ENCODE measurements at regions not wholly inside any gene's neighbourhood (a gene's known extent, or its start where the extent isn't known, plus 50 kb on each side); places are given as distances from the start of the nearest gene placed in this dataset.

GRCh38 chr21:16834791-16835190, 678.1 kb upstream of the CXADR start:
- no peak for DNase-seq (ENCODE audit: low read depth in 2 of 2)

DNA sequence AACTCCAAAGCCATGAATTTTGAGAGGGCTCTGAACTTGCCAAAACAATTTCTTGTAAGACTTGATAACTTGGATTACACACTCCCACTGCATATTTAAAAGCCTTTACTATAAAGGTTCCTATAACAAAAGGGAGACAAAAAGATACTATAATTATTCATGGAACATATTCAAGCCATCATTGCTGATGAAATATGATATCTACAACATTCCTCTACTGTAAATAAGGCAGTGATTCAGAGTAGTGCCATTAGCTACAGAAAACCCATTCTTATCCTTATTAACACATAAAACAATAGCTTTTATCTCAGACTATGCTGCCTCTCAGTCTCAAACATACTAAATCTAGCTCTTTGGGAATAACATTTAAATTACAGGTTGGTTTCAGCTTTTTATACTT, 675.5 kb upstream of the CXADR start:
- DNase-seq (ENCODE audit: low read depth in 2 of 2): no peak

GRCh38 chr21:16837721-16838120, 675.1 kb upstream of the CXADR start:
- DNase-seq (ENCODE audit: low read depth in 2 of 2): no peak

GRCh38 chr21:16838331-16838730, 674.5 kb upstream of the CXADR start:
- no peak for DNase-seq (ENCODE audit: low read depth in 2 of 2)

GRCh38 chr21:16840538-16840937, 672.3 kb upstream of the CXADR start:
- no peak for DNase-seq (ENCODE audit: low read depth in 2 of 2)

DNA sequence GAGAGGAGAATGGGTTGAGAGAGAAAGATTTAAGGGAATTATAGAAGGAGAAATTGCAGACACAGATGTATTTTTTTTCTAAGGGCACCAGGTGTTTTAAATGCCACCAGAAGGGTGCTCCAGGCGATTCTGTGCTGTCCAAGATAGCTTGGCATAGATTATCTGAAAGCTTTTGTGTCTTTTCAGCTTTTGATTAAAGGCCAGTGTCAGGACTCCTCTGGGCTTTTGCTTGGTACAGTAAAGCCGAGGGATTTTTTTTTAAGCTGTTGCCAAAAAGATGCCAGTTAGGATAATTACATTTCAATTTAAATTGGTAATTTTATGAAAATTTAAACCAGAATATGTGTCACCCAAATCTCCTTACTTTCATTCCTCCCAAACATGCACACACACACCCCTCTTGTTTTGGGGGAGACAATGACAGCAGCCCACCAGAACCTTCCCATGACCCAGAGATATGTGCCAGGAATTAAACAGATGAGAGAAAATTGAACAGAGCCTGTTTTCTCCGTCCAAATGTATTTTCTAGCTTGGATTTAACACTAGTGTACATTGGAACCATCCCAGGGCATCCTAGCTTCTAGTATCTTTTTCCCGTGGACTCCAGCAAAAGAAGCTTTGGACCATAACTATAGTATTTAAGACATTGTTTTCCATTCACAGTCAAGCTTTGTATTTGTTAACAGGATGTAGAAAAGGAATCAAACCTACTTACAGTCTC, 670.7 kb upstream of the CXADR start:
- no peak for DNase-seq (ENCODE audit: low read depth in 2 of 2)

DNA sequence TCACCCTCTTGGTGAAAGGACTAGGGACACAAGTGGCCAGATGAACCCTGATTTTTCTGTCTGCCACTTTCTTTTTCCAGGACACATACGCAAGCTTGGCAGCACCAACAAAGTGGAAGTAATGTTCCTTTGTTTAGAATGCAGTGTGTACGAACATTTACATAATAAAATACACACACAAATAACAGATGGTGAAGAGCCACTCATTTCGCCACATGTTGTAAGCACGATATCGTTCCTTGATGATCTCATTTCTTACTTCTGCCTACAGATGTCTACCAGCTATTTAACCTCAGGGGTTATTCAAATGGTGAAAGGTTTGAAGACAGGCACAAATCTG, 670.2 kb upstream of the CXADR start:
- no peak for DNase-seq (ENCODE audit: low read depth in 2 of 2)

GRCh38 chr21:16847211-16847610, 665.6 kb upstream of the CXADR start:
- no peak for DNase-seq (ENCODE audit: low read depth in 2 of 2)

- no peak for DNase-seq (ENCODE audit: low read depth in 2 of 2)
Observed at GRCh38 chr21:16851054-16851453, 661.8 kb upstream of the CXADR start.

- no peak for DNase-seq (ENCODE audit: low read depth in 2 of 2)
Observed at GRCh38 chr21:16855164-16855667, 657.6 kb upstream of the CXADR start.

DNA sequence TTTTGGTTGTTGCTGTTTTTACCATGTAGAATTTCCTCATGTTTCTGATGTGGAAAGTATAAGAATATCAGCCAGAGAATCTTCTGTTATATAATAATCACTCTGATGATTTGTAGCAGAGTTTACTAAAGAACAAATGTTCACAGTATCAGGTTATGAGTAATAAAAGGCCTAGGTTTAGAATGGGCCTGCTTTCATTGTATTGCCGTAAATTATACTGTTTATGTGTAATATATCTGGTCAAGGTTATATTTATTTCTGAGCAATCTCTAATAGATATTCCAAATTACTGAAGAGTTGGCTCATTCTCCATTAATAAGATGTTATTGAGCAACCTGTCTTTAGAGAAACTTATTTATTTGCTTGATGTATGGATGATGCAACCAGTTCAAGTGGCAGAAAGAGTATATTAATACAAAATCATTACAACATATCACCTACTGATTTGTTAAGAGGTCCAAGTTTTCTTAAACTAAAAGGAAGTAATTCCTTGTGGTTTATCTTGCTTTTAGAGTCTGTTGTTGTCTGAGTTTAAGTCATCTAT, 649.4 kb upstream of the CXADR start:
- no peak for DNase-seq (ENCODE audit: low read depth in 2 of 2)

- no peak for DNase-seq (ENCODE audit: low read depth in 2 of 2)
Observed at GRCh38 chr21:16863908-16864307, 648.9 kb upstream of the CXADR start.

DNA sequence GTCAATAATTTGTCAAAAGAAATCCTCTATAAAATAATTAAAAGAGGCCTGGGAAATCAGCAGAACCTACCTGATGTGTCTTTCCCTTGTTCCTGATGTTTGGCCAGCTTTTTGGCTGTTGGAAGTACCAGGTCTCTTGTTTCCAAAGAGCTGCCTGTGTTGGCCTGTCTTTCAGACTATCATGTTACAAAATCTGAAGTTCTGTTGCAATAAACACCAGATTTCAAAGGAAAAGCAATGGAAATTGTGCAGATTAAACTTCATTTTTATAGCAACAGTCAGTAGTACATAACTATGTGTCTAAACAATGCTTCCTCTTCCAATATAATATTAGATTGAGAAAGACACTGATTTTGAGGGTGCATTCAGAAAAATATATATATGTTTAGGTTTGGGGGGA, 647.2 kb upstream of the CXADR start:
- no peak for DNase-seq (ENCODE audit: low read depth in 2 of 2)

GRCh38 chr21:16866851-16867250, 646.0 kb upstream of the CXADR start:
- DNase-seq (ENCODE audit: low read depth in 2 of 2): no peak

- DNase-seq (ENCODE audit: low read depth in 2 of 2): no peak
Observed at GRCh38 chr21:16870103-16870502, 642.7 kb upstream of the CXADR start.

- no peak for DNase-seq (ENCODE audit: low read depth in 2 of 2)
Observed at GRCh38 chr21:16872616-16873015, 640.2 kb upstream of the CXADR start.

DNA sequence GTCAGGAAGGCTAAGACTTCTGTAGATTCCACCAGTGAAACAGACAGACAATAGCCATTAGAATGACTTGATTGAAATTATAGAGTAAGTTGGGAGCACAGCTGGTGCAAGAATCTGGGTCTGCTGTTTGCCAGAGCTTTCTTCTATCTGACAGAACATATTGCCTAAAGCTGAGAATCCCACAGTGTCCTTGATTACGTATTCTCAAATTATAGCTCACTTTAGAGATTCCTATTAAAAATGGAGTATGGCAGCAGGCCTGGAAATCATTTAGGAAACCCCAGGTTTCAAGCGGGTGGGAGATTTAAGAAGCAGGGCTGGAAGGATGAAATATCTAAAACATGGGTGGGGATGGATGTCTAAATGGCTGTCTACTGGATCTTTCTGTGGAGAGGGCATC, 639.7 kb upstream of the CXADR start:
- DNase-seq (ENCODE audit: low read depth in 2 of 2): no peak

- DNase-seq (ENCODE audit: low read depth in 2 of 2): no peak
Observed at GRCh38 chr21:16873596-16873995, 639.2 kb upstream of the CXADR start.

DNA sequence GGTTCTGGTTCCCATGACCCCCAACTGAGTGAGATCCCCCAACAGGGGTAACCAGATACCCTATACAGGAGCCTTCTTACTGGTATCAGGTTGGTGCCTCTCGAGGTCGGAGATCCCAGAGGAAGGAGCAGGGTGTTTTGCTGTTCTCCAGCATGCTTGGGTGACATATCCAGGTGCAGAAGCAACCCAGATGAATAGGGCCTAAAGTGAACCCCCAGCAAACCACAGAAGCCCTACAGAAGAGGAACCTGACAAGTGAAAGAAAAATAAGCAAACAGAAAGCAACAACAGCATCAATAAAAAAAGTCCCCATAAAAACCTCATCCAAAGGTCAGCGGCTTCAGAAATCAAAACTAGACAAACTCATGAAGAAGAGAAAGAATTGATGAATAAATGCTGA, 633.4 kb upstream of the CXADR start:
- DNase-seq (ENCODE audit: low read depth in 2 of 2): no peak

GRCh38 chr21:16891821-16892220, 621.0 kb upstream of the CXADR start:
- no peak for DNase-seq (ENCODE audit: low read depth in 2 of 2)

GRCh38 chr21:16900685-16901084, 612.2 kb upstream of the CXADR start:
- DNase-seq (ENCODE audit: low read depth in 2 of 2): no peak

- DNase-seq (ENCODE audit: low read depth in 2 of 2): no peak
Observed at GRCh38 chr21:16908077-16908476, 604.8 kb upstream of the CXADR start.

DNA sequence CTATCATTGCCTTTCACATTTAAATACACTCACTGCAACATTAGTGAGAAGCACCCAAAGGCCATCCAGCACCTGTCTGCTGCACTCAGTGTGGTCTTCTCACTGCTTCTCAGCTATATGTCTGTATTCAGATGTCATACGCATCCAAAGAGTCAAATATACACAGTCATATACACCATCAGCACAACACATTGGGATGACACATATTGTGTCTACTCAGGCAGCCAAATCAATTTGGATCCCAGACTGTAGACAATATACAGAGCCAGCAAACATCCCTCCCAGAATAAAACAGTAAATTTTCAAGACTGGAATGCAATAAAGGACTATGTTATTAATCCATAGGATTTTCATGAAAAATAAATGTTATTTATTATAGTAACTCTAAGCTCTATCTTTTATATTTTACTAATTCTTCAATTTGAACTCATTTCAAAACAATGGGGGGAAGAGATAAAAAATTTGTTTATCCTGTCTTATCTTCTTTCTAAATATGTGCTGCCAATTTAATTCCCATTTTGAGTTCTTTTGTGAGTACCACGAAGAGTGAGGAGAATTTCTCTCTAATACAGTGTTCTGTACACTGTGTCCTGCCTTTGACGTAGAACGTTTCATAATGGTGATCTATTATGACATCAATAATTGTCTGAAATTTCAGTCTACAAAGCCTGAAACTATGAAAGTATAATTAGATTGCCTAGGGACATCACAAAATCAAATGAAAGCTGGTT, 602.2 kb upstream of the CXADR start:
- no peak for DNase-seq (ENCODE audit: low read depth in 2 of 2)

Measured in stimulated activated CD8-positive, alpha-beta memory T cell treated with anti-CD3 and anti-CD28 coated beads, Interleukin-7, amount 100 ng/mL, for 1 hour (primary cell).